Glutamatergic neuron (in vitro differentiated cells): ENCODE measurements at regions not wholly inside any gene's neighbourhood (a gene's known extent, or its start where the extent isn't known, plus 50 kb on each side); places are given as distances from the start of the nearest gene placed in this dataset.

Experiments
- DNase-seq: peaks from one replicate; pipeline ENCODE4 v3.0.0; 2022
- H3K27ac Mint-ChIP-seq: one replicate; pipeline ENCODE4 v1.8.0; 2020; ENCODE audit warnings: mild to moderate bottlenecking, mixed read lengths, inconsistent platforms; ENCODE audit not compliant: unreplicated experiment
- H3K27me3 Mint-ChIP-seq: one replicate; pipeline ENCODE4 v1.8.0; 2020; ENCODE audit warnings: mild to moderate bottlenecking, moderate library complexity, mixed read lengths, inconsistent platforms; ENCODE audit not compliant: unreplicated experiment
- H3K36me3 Mint-ChIP-seq: one replicate; pipeline ENCODE4 v1.8.0; 2020; ENCODE audit warnings: mild to moderate bottlenecking, mixed read lengths, inconsistent platforms; ENCODE audit not compliant: unreplicated experiment
- H3K4me1 Mint-ChIP-seq: one replicate; pipeline ENCODE4 v1.8.0; 2020; ENCODE audit warnings: mild to moderate bottlenecking, low read depth, mixed read lengths, inconsistent platforms; ENCODE audit not compliant: unreplicated experiment
- H3K4me3 Mint-ChIP-seq: one replicate; pipeline ENCODE4 v1.8.0; 2020; ENCODE audit warnings: mild to moderate bottlenecking, mixed read lengths, inconsistent platforms; ENCODE audit not compliant: unreplicated experiment
- H3K9me3 Mint-ChIP-seq: one replicate; pipeline ENCODE4 v1.8.0; 2020; ENCODE audit warnings: mild to moderate bottlenecking, moderate library complexity, mixed read lengths, inconsistent platforms; ENCODE audit not compliant: unreplicated experiment
- TF ChIP-seq, protein P1 (sequence below): fragments of 200-600 bp; sonication (generic); IDR thresholded peaks from one replicate; pipeline ENCODE4 v1.5.0; 2021; ENCODE audit not compliant: partially characterized antibody, unreplicated experiment

- Mint-ChIP-seq H3K27ac (no peak overlapping the region), H3K9me3 (no peaks in the 10 kb centered on the region), H3K36me3 (no peaks in the 10 kb centered on the region), H3K4me1 (no peaks in the 10 kb centered on the region), H3K27me3 (no peaks in the 10 kb centered on the region), H3K4me3 (no peak overlapping the region)
- DNase-seq: no peak
- TF ChIP-seq, protein P1, sequence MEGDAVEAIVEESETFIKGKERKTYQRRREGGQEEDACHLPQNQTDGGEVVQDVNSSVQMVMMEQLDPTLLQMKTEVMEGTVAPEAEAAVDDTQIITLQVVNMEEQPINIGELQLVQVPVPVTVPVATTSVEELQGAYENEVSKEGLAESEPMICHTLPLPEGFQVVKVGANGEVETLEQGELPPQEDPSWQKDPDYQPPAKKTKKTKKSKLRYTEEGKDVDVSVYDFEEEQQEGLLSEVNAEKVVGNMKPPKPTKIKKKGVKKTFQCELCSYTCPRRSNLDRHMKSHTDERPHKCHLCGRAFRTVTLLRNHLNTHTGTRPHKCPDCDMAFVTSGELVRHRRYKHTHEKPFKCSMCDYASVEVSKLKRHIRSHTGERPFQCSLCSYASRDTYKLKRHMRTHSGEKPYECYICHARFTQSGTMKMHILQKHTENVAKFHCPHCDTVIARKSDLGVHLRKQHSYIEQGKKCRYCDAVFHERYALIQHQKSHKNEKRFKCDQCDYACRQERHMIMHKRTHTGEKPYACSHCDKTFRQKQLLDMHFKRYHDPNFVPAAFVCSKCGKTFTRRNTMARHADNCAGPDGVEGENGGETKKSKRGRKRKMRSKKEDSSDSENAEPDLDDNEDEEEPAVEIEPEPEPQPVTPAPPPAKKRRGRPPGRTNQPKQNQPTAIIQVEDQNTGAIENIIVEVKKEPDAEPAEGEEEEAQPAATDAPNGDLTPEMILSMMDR: no peak
Measured at GRCh38 chr5:15255576-15255975, 244.4 kb upstream of the FBXL7 start.

DNA sequence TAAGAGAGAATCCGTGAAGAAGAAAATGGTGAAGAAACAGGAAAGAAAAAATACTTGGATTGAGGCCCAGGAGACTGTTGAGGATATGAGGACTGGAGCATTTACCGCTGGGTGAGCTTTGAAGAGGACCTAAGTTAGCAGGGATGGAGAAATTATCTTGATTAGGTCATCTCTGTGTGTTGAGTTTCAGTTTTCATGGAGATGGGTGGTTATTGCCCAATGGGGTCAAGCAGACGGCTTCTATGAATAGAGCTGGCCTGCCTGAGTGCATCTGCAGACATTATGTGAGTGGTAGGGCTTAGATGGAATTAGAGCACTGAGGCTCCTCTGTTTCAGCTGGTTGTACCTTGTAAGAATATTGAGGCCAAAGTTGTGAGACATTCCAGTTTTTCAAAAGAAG is 245.4 kb upstream of the FBXL7 start:
- Mint-ChIP-seq H3K4me1 (no peaks in the 10 kb centered on the region), H3K27me3 (no peaks in the 10 kb centered on the region), H3K4me3 (no peak overlapping the region), H3K36me3 (no peaks in the 10 kb centered on the region), H3K27ac (no peak overlapping the region), H3K9me3 (no peaks in the 10 kb centered on the region)
- DNase-seq: no peak
- TF ChIP-seq, protein P1: no peak

- Mint-ChIP-seq H3K36me3 (no peaks in the 10 kb centered on the region), H3K27me3 (no peaks in the 10 kb centered on the region), H3K9me3 (no peaks in the 10 kb centered on the region), H3K4me3 (no peak overlapping the region), H3K4me1 (no peaks in the 10 kb centered on the region), H3K27ac (no peak overlapping the region)
- no peak for DNase-seq
- TF ChIP-seq, protein P1: no peak
Measured at GRCh38 chr5:15252331-15252730, 247.6 kb upstream of the FBXL7 start.

DNA sequence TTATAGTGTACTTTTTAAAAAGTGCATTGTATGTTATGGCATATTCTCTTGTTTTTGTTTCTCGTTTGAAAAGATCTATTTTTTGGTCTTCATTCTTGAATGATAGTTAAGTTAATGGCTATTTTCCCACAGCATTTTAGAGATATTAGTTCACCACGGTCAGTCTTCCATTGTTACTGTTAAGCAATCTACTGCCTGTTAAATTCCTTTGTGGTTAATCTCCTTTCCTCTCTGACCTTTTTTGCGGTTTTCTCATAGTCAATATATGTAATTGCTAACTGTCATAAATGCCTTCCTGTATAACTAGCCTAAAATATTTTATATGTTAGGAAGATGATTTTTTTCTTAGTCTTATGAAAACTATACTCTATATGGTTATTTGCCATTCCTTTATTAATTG is 250.8 kb upstream of the FBXL7 start:
- H3K4me3 Mint-ChIP-seq: no peak overlapping the region
- H3K27me3 Mint-ChIP-seq: no peaks in the 10 kb centered on the region
- H3K4me1 Mint-ChIP-seq: no peaks in the 10 kb centered on the region
- H3K27ac Mint-ChIP-seq: no peak overlapping the region
- TF ChIP-seq, protein P1: no peak
- DNase-seq: no peak
- peaks cover 13% of the 10 kb centered on the region for H3K36me3 Mint-ChIP-seq
- H3K9me3 Mint-ChIP-seq: no peaks in the 10 kb centered on the region

DNA sequence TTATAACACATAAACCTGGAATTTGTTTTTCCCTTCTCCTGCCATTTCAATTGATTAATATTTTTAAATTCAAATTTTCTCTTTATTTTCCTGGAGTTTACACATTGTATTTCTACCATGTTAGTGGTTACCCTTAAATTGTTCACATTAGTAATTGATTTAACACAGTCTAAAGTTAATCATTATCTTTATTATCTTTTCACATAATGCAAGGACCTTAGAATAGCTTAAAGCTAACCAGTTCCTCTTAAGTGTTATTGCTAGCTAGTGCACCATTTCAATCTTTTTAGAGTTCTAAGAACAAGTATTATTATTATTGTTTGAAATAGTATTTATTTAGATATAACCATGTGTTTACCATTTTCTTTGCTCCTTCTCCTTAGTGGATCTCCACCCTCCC is 251.2 kb upstream of the FBXL7 start:
- Mint-ChIP-seq H3K9me3 (no peaks in the 10 kb centered on the region), H3K27ac (no peak overlapping the region), H3K36me3 (peaks cover 13% of the 10 kb centered on the region), H3K27me3 (no peaks in the 10 kb centered on the region), H3K4me3 (no peak overlapping the region), H3K4me1 (no peaks in the 10 kb centered on the region)
- TF ChIP-seq, protein P1: no peak
- no peak for DNase-seq
